LNCaP clone FGC (cell line): ENCODE measurements at regions not wholly inside any gene's neighbourhood (a gene's known extent, or its start where the extent isn't known, plus 50 kb on each side); places are given as distances from the start of the nearest gene placed in this dataset.
"Not testable (repeated sequence)": the region's sequence is repeated elsewhere in the genome, so short reads cannot be mapped to it uniquely, and the experiment has no call there.

ENCODE experiments used
- DNase-seq: peaks from one replicate; pipeline ENCODE4 v3.0.0-alpha.2; 2011; ENCODE audit warnings: low read depth
- H3K4me3 ChIP-seq: 2 replicates; pipeline ENCODE4 v1.5.1; 2011; ENCODE audit warnings: mild to moderate bottlenecking, low read depth, low read length, control low read depth
- CTCF ChIP-seq: IDR thresholded peaks from 2 replicates; pipeline ENCODE4 v1.5.1; 2012; ENCODE audit warnings: mild to moderate bottlenecking; ENCODE audit not compliant: control insufficient read depth, insufficient read depth; ENCODE audit errors: extremely low read depth

GRCh38 chr18:54662986-54663385, 71.9 kb downstream of the DYNAP start:
- no peak for DNase-seq
- TF ChIP-seq CTCF, result no peak
- H3K4me3 ChIP-seq, result no peak overlapping the region

- DNase-seq, H3K4me3 ChIP-seq: not testable (repeated sequence)
These were observed 78.7 kb downstream of the DYNAP start for GRCh38 chr18:54669701-54670100.

- peak; percentile 45 for TF ChIP-seq CTCF
- H3K4me3 ChIP-seq, result no peak overlapping the region
- peak; percentile 31 for DNase-seq
These were observed 80.3 kb downstream of the DYNAP start for GRCh38 chr18:54671291-54671881.

- DNase-seq, result no peak
- no peak overlapping the region for H3K4me3 ChIP-seq
- no peak for TF ChIP-seq CTCF
These were observed 81.1 kb downstream of the DYNAP start for GRCh38 chr18:54672109-54672508.

GRCh38 chr18:54672846-54673475, 81.9 kb downstream of the DYNAP start:
- no peak for DNase-seq
- H3K4me3 ChIP-seq, result no peak overlapping the region
- TF ChIP-seq CTCF, result no peak

GRCh38 chr18:54673936-54674335, 82.9 kb downstream of the DYNAP start:
- H3K4me3 ChIP-seq, result no peak overlapping the region
- DNase-seq, result no peak
- no peak for TF ChIP-seq CTCF

- TF ChIP-seq CTCF, result no peak
- H3K4me3 ChIP-seq, result no peak overlapping the region
These were observed 84.0 kb downstream of the DYNAP start for GRCh38 chr18:54675076-54675475.

More at GRCh38 chr18:54675076-54675475, 84.0 kb downstream of the DYNAP start:
- DNase-seq, result no peak
